ENCODE measurements at regions not wholly inside any gene's neighbourhood (a gene's known extent, or its start where the extent isn't known, plus 50 kb on each side); places are given as distances from the start of the nearest gene placed in this dataset.
"Not testable (repeated sequence)": the region's sequence is repeated elsewhere in the genome, so short reads cannot be mapped to it uniquely, and the experiment has no call there.

DNA sequence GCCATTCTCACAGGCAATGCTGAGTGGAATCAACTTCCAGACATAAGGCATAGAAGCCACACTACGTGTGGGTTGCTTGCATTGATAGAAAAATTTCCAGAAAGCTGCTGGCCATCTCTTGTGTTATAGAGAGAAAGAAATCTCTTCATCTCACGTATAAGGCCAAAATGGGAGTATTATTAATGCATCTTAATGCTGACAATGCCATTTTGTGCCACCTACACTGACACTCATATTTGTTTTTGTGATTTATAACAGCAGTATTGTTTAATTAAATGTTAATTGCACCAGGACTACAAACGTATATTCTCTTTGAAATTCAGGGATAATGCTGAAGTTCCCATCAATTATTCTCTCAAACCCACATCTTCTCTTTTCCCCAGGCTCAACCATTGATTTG, 56.1 kb upstream of the TMEM132D start:
- DNase-seq (ENCODE audit: low read depth in 2 of 2), result no peak

DNA sequence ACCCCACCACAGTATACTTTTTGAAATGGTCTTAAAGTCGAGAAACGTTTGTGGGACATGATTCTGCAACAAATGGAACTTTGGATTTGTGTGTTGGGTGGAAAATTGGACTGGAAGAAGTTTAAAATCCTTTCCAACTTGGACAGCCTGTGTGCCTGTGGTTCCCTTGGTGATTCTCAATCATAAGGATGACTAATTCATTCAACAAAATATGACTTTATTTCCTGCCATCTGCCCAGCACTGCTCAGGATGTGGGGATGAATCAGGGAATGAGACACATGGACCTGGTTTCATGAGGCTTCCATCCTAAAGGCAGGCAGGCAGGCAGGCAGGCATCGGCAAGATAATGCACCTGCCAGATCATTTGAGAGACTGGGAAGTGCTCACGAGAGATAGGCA, 57.3 kb upstream of the TMEM132D start:
- no peak for DNase-seq (ENCODE audit: low read depth in 2 of 2)

DNA sequence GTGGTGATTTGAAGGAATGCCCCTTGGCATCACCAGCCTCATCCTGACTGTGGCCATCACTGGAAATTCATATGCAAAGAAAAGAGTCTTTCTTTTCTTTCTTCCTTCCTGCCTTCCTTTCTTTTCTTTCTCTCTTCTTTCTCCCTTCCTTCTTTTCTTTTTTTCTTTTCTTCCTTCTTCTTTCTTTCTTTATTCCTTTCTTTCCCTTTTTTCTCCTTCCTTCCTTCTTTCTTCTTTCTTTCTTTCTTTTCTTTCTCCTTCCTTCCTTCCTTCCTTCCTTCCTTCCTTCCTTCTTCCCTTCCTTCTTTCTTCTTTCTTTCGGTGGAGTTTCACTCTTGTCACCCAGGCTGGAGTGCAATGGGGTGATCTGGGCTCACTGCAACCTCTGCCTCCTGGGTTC, 58.0 kb upstream of the TMEM132D start:
- no peak for DNase-seq (ENCODE audit: low read depth in 2 of 2)

DNA sequence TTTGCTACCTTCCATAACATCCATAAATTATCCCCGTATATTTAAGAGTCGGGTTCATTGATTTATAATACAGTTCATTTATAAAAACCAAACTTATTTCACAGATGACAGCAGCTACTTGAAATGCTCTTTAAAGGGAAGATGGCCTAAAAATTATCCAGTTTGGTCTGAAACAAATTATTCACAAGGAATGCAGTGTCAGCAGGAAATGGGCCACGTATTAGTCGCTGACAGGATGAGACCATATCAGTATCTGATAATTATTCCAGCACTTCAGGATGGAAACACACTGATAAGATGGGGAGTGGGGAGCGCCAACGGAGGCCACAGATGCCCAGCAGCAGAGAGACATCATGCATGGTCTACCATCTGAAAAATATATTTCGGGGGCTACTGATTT, 60.5 kb upstream of the TMEM132D start:
- DNase-seq (ENCODE audit: low read depth in 2 of 2), result no peak

DNA sequence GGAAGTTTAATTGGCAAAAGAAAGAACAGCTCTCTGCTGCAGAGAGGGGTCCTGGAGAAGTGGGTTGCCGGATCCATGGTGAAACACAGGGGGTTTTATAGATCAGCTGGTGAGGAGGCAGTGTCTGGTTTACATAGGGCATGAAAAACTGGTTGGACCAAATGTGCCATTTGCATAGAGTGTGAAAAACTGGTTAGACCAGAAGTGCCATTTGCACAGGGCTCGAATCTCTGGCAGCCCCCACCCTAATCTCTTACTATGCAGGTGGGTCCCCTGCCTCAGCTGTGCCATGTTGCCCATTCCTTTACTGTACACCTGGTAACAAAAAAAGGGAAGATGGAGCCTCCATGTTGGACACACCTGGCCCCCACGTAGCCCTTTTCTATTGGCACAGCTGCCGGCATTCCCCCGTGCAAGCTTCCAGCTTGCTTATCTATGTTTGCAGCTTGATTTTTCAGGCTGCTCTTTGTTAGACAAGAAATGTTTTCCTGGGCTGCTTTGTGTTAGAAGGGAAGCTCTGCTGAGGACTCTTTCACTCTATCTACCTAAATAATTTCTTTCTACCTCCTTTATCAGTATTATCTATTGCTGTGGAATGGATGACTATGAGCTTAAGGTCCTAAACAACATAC, 61.1 kb upstream of the TMEM132D start:
- no peak for DNase-seq (ENCODE audit: low read depth in 2 of 2)

DNA sequence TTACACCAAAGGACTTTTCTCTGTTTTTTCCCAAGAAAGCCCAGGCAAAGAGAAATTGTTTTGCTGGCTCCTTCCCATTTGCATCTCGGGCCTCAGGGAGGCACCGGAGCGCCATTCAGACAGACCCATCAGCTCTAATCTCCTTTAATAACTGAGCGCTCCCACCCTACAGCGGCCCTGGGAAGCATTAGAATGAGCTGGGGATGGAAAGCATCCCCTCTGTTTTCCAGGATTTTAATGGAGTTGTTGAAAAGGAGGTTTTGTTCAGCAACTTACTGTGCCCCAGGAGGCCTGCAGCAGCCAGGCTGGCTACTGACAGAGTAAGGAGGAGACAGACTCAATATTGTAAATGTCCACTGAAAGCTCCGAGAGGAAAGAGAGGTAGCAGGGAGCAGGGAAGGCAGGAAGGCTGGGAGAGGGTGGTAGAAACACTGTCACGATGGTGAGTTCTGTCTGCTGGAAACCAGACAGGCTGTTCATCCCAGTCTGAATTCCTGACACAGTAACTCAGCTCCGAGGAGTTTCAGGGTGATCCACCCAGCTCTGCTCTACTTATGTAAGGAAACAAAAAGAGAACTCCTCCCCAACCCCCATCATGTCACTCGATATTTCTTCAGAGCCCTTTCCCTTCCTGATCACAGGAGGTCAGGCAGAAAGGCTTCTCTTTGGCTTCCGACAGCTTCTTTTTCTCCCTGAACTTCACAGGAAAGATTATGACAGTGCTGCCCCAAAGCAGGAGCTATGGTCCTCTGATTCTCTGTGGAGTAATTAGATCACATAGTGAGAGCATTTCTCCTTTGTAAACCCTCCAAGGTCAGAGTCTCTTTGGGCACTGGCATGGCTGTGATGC, 62.5 kb upstream of the TMEM132D start:
- DNase-seq (ENCODE audit: low read depth in 2 of 2), result no peak

DNA sequence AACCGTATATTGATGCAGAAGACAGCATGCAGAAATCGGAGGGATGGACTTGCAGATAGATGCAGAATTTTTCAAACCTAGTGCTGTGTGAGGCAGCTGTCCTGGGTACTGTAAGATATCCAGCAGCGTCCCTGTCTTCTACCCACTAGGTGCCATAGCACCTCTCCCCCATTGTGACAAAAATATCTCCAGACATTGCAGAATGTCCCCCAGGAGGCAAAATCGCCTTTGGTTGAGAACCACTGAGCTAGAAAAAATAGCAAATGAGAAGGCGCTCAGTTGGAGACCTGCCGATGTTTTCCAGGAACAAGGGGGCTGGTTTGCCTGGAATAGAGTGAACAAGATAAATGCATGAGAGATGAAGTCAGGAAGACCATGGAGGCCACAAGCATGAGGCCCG, 67.9 kb upstream of the TMEM132D start:
- DNase-seq (ENCODE audit: low read depth in 2 of 2), result no peak

DNA sequence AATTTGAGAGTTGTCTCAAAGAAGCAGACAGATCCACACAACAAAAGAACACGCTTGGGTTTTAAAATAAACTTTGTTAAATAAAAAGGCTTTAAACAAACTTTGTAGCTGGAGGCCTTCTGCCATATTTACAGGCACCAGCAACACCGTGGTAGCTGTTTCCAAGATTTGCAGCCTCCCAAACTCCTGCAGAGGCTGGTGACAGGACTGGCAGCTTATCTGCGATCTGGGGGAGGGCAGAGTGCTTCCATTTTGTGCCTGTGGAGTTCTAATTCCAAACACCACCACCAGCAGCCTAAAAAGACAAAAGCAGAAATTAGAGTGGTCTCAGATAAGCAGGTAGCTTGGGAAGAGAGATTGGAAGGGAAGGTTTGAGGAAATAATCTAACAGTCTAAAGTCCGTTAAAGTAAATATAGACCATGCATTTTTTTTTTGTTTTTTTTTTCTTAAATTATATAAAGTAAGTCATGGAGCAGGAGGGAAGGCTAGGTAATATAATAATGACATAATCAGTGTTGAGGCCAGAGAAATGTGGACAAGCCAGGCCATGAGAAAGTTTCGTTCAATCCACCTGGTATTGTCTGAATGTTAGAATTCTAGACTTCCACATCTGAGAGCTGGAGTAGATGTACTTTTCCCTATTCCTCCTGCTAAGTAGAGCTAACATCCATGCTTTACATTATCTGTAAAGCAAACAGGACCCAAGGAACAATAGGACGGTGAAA, 69.6 kb upstream of the TMEM132D start:
- no peak for DNase-seq (ENCODE audit: low read depth in 2 of 2)

DNA sequence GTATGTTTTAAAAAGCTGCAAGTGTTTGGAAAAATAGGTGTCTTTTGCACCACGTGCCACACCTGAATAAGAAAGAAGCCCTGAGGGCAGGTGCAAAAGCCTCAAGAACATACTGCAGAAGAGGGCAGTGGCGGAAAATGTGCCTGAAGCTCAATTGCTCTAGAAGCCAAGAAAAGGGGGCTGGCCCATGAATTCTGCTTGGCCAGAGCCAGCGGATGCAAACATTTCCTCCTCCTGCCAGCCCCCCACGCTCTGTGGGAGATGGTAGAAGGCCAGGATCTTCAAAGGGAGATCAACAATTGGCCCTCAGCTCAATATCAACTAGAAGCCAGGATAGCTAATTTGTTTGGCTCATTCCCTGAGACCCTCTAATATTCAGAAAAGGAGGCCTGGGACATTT, 80.3 kb upstream of the TMEM132D start:
- no peak for DNase-seq (ENCODE audit: low read depth in 2 of 2)

DNA sequence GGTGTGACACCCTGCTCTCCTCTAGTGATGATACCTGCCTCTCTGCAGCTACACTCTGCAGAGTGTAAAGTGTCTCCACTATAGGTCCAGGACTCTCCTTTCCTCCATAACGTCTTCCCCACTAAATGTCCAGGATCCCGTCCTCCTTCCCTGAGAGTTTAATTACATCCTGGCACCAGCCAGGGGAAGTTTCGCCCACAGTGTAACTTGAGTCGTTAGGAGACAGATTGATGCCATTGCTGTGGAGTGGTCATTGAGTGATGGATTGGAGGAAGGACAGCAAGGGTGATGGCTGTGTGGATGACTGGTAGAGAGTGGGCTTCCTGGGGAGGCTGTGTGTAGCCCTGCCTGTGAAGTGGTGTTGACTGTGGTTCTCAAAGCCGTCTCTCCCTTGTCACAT, 84.0 kb upstream of the TMEM132D start:
- no peak for DNase-seq (ENCODE audit: low read depth in 2 of 2)

DNA sequence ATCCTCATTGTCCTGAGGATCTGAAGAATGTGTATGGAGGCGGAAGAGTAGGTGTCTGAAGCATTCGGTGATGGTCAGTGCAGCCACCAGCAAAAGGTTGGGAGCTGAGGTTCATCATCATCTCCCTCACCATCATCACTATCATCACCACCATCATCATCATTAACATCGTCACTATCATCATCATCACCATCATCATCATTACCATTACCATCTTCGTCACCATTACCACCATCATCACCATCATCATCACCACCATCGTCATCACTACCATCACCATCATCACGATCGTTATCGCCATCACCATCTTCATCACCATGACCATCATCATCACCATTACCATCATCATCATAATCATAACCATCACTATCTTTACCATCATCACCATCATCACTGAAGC, 90.8 kb upstream of the TMEM132D start:
- no peak for DNase-seq (ENCODE audit: low read depth in 2 of 2)

DNA sequence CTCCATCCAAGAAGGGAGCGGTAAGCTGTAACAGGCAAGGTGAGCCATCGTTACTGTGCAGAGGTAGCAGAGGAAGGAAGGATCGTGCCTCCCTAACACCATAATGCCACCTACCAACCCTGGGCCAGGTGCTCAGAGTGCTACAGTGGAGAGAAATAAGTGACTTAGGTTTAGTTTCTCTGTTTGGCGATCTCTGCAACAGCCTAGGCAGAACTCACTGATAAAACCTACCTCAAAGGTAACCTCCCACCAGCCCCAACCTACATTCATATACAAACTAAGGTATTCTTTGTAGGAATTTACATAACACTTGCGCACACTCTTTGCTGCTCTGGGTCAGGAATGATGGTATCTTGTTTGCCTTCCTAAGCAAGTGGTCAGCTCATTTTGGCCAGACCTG, 93.4 kb upstream of the TMEM132D start:
- DNase-seq (ENCODE audit: low read depth in 2 of 2), result no peak

DNA sequence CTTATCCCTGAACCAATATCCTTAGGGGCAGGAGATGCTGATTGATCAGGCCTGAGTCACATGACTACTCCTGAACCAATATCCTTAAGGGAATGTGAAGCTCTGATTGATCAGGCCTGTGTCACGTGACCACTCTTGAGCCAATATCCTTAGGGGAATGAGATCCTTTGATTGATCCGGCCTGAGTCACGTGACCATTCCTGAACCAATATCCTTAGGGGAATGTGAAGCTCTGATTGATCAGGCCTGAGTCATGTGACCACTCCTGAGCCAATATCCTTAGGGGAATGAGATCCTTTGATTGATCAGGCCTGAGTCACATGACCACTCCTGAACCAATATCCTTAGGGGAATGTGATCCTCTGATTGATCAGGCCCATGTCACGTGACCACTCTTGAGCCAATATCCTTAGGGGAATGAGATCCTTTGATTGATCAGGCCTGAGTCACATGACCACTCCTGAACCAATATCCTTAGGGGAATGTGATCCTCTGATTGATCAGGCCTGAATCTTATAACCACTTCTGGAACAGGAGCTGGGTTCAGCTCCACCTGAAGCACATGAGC, 100.6 kb upstream of the TMEM132D start:
- not testable (repeated sequence) for DNase-seq (ENCODE audit: low read depth in 2 of 2)

DNA sequence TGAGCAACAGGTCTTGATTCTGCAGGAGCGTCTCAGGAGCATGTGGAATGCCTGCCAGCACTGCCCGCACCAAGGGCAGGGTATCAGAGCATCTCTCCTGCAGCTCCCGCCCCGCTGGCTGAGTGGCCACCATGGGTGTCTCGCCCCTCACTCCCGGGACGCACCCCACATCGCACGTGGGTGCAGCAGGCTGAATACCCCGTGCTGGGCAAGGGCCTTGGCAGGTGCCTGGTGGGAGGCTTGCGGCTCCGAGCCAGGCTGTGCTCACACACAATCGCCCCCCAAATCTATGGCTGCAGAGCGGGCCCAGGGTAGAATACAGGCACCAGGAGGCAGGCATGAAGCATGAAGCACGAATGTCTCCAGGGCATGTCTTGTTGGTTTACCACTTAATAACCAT, 103.9 kb upstream of the TMEM132D start:
- DNase-seq (ENCODE audit: low read depth in 2 of 2), result no peak

DNA sequence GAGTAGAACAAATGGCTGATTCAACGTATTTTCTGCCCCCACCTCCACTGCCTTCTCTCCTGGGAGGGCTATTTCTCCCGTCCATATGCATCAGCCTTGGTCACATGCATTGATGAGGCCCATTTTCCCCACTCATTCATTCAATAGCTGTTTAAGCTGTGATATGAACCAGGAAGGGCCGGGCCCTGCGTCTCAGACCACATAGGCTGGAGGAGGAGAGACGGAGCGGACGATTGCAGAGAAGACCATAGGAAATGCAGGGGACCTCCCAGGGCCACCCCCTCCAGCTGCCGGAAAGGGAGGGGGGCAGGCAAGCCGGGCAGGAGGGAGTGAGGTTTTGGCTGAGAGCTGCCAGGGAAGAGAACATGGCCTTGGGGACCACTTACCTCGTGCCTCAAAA, 104.4 kb upstream of the TMEM132D start:
- DNase-seq (ENCODE audit: low read depth in 2 of 2), result no peak

DNA sequence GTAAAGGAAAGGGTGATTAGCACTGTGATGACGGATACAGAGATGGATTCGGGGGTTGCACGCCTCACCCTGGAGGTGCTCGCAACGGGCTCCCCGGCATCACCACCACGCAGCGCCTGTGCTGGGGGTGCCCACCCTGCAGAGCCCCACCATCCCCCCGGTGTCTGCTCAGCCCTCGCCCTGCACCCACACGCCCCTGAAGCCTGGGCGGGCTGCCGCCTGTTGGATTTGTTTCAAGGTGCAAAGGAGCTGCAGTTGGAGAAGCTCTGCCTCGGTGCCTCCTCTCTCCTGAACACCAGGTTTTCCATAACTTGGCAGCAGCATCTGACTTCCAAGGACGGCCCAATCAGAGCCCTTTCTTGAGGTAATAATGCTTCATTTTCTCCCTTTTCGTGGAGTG, 106.1 kb upstream of the TMEM132D start:
- no peak for DNase-seq (ENCODE audit: low read depth in 2 of 2)

DNA sequence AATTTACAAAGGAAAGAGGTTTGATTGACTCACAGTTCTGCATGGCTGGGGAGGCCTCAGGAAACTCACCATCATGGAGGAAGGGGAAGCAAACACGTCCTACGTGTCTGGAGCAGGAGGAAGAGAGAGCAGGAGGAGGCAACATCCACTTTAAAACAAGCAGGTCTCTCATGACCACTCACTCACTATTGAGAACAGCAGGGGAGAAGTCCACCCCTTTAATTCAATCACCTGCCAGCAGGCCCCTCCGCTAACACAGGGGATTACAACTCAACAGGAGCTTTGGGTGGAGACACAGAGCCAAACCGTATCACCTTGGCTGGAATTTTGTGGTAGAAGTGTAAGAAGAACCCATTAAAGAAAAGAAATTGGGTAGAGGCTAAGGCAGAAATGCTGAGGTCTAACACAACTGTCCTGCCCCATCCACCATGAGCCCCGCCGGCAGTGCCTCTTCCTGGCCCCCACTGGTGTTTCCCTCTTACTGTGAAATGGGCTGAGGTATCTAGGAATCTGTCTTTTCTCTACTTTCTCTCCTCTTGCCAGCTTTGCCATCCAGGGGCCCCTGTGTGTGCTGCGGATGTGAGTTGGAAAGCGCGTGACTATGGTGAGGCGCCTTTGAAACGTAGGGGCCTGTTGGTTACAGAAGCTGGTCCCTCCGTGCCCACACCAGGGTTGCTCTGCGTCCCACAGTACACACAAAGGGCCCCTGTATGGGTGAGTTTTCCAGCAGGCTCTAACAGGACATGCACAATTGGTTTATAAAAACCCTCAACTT, 108.0 kb upstream of the TMEM132D start:
- DNase-seq (ENCODE audit: low read depth in 2 of 2), result no peak

DNA sequence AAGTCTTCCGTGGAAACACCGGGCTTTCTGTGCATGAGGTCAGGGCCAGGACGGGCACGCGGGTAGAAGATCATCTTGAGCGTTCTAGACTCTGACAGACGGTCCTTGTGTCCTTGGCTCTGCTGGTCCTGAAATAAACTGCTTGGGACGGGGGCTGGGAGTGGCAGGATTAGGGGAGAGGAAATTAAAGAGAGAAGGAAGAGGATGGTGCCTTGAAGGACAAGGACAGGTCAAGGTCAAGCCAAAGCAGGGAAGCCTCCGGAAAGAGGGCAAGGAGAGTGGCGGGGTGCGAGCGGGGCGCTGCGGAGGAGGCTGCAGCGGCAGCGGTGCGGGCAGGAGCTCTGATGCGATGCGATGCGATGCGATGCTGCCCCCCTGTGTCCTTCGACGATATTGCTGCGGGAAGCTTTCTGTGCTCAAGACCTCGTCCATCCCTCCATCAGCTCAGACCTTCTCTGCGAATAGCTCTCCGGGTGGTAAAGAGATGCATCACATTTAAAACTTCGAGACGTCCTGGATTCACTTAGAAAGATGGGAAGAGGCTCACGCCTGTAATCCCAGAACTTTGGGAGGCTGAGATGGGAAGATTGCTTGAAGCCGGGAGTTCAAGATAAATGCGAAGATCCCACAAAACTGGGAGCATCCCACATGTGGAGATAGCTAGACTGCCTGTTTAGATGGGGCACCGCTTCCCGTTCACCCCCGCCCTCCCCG, 110.1 kb upstream of the TMEM132D start:
- peak; percentile 13 to 16 for DNase-seq (ENCODE audit: low read depth in 2 of 2)

DNA sequence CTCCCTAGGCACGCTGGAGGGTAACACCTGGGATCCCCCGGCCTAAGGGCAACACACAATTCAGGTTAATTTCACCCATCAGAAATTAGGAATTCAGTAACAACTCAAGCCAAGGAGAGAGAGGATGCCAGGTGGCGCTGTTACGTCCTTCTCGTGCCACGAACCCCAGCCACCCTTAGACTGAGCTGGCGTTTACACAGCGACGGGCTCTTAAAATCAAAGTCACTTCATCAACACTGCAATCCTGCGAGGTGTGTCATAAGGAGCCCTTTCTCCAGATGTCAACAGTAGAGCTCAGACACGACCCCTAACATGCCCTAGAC, 110.6 kb upstream of the TMEM132D start:
- DNase-seq (ENCODE audit: low read depth in 2 of 2), result no peak

DNA sequence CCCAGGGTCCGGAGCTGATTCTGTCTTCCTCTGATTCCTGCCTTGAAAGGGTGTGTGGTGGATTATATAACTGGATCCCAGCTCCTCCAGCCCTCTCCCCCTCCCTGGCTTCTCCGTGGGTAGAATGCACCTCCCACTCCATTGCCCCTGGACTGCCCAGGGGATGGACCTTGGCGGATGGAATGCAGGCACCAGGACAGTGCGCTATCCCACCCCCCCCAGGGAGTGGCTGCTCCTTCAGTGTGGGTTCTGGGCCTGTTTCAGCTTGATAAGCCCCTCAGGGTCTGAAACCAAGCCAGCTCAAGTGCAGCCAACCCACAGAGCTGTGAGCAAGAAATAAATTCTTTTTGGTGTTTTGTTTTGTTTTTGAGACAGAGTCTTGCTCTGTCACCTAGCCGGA, 112.4 kb upstream of the TMEM132D start:
- no peak for DNase-seq (ENCODE audit: low read depth in 2 of 2)

DNA sequence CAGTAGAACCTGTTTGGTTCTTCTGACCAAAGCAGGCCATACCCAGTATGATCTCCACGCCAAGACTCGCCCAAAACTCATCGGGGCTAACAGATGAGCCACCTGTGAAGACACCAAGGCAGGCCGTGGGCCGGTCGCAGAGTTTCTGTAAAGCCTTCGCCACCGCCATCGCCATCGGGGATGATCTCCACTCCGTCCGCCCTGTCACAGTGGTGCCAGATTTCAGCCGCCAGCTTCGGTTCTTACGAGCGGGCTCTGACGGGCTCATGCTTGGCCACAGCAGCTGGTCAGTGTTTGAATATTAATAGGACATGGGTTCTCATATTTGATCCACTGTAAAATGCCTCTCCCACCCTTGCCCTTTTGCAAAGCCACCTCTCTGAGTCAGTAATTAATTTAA, 113.2 kb upstream of the TMEM132D start:
- no peak for DNase-seq (ENCODE audit: low read depth in 2 of 2)

Data from stimulated activated CD4-positive, alpha-beta T cell treated with anti-CD3 and anti-CD28 coated beads, Interleukin-15, amount 100 ng/mL, for 48 hours (primary cell).